NOMO-1 treated with dmso at 0.1 percent for 144 hours (cell line): ENCODE measurements at regions not wholly inside any gene's neighbourhood (a gene's known extent, or its start where the extent isn't known, plus 50 kb on each side); places are given as distances from the start of the nearest gene placed in this dataset.

Source experiments
- DNase-seq: peaks from one replicate; lab custom pipeline; 2025; ENCODE audit not compliant: unreplicated experiment; lab: John Stamatoyannopoulos, UW

GRCh38 chr9:78562021-78562420 lies 265.1 kb downstream of the PSAT1 start:
- DNase-seq = no peak

- no peak for DNase-seq
Observed at GRCh38 chr9:78563269-78563668, 266.3 kb downstream of the PSAT1 start.

GRCh38 chr9:78565481-78565880 lies 268.6 kb downstream of the PSAT1 start:
- no peak for DNase-seq

- no peak for DNase-seq
Observed at GRCh38 chr9:78566521-78566920, 269.6 kb downstream of the PSAT1 start.

GRCh38 chr9:78566948-78567675 lies 270.2 kb downstream of the PSAT1 start:
- no peak for DNase-seq

- DNase-seq = no peak
Observed at GRCh38 chr9:78567693-78568092, 270.8 kb downstream of the PSAT1 start.

- no peak for DNase-seq
Observed at GRCh38 chr9:78568774-78569173, 271.8 kb downstream of the PSAT1 start.

GRCh38 chr9:78572266-78572665 lies 275.3 kb downstream of the PSAT1 start:
- DNase-seq = no peak

- DNase-seq = no peak
Observed at GRCh38 chr9:78573205-78573604, 276.3 kb downstream of the PSAT1 start.

- DNase-seq = no peak
Observed at GRCh38 chr9:78573669-78574068, 276.7 kb downstream of the PSAT1 start.

GRCh38 chr9:78574354-78575045 lies 277.6 kb downstream of the PSAT1 start:
- no peak for DNase-seq

- no peak for DNase-seq
Observed at GRCh38 chr9:78575081-78575480, 278.2 kb downstream of the PSAT1 start.

GRCh38 chr9:78575771-78576170 lies 278.8 kb downstream of the PSAT1 start:
- no peak for DNase-seq

- no peak for DNase-seq
Observed at GRCh38 chr9:78577156-78577906, 280.4 kb downstream of the PSAT1 start.

GRCh38 chr9:78578072-78578471 lies 281.1 kb downstream of the PSAT1 start:
- no peak for DNase-seq

GRCh38 chr9:78582821-78583220 lies 285.9 kb downstream of the PSAT1 start:
- DNase-seq = no peak

GRCh38 chr9:78584589-78584988 lies 287.7 kb downstream of the PSAT1 start:
- DNase-seq = no peak

GRCh38 chr9:78585909-78586308 lies 289.0 kb downstream of the PSAT1 start:
- no peak for DNase-seq

- no peak for DNase-seq
Observed at GRCh38 chr9:78590068-78590467, 293.1 kb downstream of the PSAT1 start.

GRCh38 chr9:78592811-78593210 lies 295.9 kb downstream of the PSAT1 start:
- no peak for DNase-seq

GRCh38 chr9:78595200-78595945 lies 298.4 kb downstream of the PSAT1 start:
- no peak for DNase-seq
